ENCODE measurements at regions not wholly inside any gene's neighbourhood (a gene's known extent, or its start where the extent isn't known, plus 50 kb on each side); places are given as distances from the start of the nearest gene placed in this dataset.

GRCh38 chr2:153373510-153374279 lies 104.9 kb downstream of the RPRM start:
- DNase-seq (ENCODE audit: insufficient read length, low spot score) (no peak), FAIRE-seq (no peak)
- TF ChIP-seq, protein P1, sequence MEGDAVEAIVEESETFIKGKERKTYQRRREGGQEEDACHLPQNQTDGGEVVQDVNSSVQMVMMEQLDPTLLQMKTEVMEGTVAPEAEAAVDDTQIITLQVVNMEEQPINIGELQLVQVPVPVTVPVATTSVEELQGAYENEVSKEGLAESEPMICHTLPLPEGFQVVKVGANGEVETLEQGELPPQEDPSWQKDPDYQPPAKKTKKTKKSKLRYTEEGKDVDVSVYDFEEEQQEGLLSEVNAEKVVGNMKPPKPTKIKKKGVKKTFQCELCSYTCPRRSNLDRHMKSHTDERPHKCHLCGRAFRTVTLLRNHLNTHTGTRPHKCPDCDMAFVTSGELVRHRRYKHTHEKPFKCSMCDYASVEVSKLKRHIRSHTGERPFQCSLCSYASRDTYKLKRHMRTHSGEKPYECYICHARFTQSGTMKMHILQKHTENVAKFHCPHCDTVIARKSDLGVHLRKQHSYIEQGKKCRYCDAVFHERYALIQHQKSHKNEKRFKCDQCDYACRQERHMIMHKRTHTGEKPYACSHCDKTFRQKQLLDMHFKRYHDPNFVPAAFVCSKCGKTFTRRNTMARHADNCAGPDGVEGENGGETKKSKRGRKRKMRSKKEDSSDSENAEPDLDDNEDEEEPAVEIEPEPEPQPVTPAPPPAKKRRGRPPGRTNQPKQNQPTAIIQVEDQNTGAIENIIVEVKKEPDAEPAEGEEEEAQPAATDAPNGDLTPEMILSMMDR (IDR thresholded peaks at IDR 0.05; ENCODE audit: insufficient read depth, missing control alignments), result no peak

DNA sequence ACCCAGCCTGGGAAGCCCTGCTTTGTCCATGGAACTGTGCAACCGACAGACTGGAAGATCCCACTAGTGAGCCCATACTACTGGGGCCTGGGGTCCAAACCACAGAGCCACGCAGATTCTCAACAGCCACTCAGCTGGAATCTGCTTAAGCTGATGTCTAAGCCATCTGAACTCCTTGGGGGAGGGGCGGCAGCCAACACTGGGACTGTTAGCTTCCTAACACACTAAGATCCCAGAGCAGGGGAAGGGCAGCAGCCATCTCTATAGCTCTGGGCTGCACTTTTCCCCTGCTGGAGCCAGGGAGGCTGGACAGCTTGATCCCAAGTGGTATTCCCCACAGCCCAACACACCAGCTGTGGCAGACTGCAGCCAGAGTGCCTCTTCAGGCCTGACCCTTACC lies 118.3 kb downstream of the RPRM start:
- DNase-seq (ENCODE audit: insufficient read length, low spot score) (no peak), FAIRE-seq (no peak)
- TF ChIP-seq, protein P1 (IDR thresholded peaks at IDR 0.05; ENCODE audit: insufficient read depth, missing control alignments), result no peak

DNA sequence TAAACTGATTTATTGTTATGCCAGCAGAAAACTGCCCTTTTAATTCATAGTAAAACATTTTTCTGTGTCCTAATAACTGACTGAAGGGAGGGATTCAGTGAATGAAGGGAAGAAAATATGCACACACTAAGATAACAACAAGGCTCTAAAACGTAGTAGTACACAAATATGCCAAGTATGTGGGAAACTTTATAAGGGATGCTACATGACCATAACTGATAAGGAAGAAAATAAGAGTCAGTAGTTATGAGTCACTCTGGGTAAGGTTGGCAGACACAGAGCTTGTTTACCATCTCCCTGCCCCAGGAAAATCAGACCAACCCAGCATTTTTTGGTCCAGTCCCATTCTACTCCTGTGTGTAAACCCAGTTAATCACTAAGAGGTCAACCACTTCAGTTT lies 124.2 kb downstream of the RPRM start:
- FAIRE-seq, result peak; percentile 56
- TF ChIP-seq, protein P1 (IDR thresholded peaks at IDR 0.05; ENCODE audit: insufficient read depth, missing control alignments), result no peak
- DNase-seq (ENCODE audit: insufficient read length, low spot score), result no peak

GRCh38 chr2:153349603-153350002 lies 129.0 kb downstream of the RPRM start:
- TF ChIP-seq, protein P1 (IDR thresholded peaks at IDR 0.05; ENCODE audit: insufficient read depth, missing control alignments), result no peak
- DNase-seq (ENCODE audit: insufficient read length, low spot score) (no peak), FAIRE-seq (no peak)

DNA sequence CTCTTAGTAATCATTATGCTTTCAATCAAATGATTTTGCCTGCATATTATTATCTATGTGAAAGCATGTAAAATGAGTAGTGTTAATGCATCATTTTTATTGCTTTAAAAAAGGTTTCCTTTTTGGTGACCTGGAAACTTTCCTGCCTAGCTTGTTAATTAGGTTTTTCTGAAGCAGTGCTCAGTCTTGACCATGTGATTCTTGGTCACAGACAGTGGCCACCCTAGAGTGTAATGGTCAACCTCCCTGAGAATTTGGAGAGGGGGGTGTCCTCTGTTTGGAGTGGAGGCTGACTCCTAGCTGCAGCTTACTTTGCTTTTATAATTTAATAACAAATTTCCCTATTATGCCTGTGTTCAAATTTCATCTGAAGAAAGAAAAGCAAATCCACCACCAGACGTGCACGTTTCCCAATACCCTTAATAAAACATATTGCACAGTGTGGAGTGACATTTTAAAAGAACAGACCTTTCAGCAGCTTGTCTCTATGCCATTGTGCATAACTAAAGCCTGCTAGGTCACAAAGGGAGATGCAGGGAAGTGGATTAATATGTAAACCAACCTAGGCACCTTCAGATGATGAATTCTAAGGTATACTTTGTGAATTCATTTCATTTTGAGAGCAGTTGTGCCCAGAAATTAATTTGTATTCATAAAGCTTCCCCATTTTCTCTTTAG lies 130.6 kb downstream of the RPRM start:
- no peak for FAIRE-seq
- TF ChIP-seq, protein P1 (IDR thresholded peaks at IDR 0.05; ENCODE audit: insufficient read depth, missing control alignments), result no peak
- no peak for DNase-seq (ENCODE audit: insufficient read length, low spot score)

GRCh38 chr2:153320879-153321278 lies 157.7 kb downstream of the RPRM start:
- TF ChIP-seq, protein P1 (IDR thresholded peaks at IDR 0.05; ENCODE audit: insufficient read depth, missing control alignments), result no peak
- no peak for DNase-seq (ENCODE audit: insufficient read length, low spot score)
- peak; percentile 60 for FAIRE-seq

DNA sequence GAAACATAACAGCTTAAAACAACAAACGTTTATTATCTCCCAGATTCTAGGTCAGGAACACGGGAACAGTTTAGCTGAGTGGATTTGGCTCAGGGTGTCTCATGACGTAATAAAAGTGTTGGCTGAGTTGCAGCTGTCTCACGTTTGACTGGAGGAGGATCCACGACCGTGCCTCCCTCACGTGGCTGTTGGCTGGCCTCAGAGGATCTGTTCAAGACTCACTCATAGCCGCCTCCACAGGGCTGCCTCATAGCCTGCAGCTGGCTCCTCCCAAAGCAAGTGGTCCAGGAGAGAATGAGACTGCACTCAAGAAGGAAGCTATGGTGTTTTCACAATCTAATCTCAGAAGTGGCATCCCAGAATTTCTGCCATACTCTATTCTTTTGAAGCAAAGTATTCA lies 167.1 kb downstream of the RPRM start:
- FAIRE-seq (no peak), DNase-seq (ENCODE audit: insufficient read length, low spot score) (no peak)
- TF ChIP-seq, protein P1 (IDR thresholded peaks at IDR 0.05; ENCODE audit: insufficient read depth, missing control alignments), result no peak
